NCI-H226 (cell line): ENCODE measurements at regions not wholly inside any gene's neighbourhood (a gene's known extent, or its start where the extent isn't known, plus 50 kb on each side); places are given as distances from the start of the nearest gene placed in this dataset.
"Not testable (repeated sequence)": the region's sequence is repeated elsewhere in the genome, so short reads cannot be mapped to it uniquely, and the experiment has no call there.

ENCODE experiments used
- DNase-seq: peaks from one replicate; pipeline ENCODE4 v3.0.0-alpha.2; 2015

DNA sequence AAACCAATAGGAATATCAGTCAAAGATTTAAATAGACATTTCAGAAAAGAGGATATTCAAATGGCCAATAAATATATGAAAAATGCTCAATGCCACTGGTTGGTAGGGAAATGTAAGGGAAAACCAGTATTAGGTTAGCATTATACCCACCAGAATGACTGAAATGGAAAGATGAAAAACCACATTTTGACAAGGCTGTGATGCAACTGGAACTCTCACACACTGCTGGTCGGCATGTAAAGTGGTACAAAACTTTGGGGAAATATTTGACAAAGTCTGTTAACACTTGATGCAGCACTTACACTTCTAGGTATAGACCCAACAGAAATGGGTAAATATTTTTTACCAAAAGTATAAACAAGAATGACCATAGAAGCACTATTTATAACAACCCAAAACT, 163.2 kb upstream of the C14orf180 start:
- DNase-seq = no peak

DNA sequence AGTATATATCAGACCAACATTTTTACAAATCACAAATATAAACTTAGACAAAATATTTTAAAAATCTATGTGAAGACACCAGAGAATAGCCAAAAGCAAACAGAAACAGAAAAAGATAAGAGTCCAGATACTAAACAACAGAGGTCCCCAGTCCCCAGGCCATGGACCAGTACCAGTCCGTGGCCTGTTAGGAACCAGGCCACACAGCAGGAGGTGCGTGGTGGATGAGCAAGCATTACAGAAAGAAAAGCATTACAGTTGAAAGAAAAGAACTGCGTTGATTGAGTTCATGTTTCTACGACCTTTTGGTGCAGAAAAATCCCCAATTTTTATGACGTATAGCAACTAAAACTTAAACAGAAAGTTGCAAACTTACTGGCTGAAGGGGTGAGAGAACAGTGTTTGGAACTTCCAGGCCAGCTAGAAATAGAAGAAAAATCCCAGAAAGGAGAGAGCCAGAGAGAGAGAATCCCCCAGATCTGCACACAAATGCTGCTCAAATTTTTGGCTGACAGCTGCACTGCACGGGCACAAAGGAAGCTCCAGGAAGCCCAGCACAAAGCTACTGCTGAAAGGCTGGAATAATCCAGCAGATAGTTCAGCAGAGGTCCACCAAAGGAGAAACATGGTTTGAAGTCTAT, 159.6 kb upstream of the C14orf180 start:
- DNase-seq = no peak

DNA sequence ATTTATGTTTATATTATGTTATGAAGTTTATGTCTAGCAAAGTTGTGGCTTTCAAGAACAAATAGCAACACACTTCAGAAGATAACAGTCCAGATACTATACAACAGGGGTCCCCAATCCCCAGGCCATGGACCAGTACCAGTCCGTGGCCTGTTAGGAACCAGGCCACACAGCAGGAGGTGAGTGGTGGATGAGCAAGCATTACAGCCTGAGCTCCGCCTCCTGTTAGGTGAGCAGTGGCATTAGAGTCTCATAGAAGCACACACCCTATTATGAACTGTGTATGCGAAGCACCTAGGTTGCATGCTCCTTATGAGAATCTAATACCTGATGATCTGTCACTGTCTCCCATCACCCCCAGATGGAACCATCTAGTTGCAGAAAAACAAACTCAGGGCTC, 159.0 kb upstream of the C14orf180 start:
- DNase-seq = not testable (repeated sequence)

DNA sequence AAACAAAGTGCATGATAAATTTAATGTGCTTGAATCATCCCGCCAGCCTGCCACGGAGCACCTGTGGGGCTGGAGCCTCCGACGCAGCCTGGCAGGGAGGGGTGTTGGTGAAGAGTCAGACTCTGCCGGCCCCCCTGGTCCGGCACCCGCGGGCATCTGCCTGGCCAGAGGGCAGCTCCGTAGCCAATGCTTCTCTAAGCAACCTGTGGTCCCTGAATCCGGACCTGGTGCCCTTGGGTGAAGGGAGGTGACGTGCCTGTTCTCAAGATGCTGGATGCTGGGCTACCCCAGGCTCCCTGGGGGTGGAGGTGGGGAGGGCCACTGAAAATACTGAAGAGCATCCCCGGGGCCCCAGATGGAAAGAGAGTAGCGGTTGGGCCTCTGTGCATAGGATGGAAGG, 158.6 kb upstream of the C14orf180 start:
- DNase-seq = no peak

DNA sequence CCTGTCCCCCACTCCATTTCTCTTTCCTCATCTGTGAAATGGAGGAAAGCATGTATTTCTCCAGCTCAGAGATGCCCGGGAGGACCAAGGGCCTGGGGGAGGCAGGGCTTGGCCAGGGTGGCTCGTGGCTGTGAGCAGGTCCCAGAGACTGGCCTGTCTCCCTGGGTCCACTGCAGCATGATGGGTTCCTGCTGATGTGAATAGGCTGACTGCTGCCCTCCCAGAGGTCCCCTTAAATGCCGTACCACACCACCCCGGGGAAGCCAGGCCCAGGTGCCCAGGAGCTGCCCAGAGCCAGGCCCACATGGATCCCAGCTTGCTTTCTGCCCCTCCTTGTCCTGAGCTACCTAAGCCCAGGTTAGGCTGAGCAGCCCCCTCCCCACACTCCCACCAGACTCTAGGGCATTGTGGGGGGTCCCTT, 158.2 kb upstream of the C14orf180 start:
- no peak for DNase-seq

DNA sequence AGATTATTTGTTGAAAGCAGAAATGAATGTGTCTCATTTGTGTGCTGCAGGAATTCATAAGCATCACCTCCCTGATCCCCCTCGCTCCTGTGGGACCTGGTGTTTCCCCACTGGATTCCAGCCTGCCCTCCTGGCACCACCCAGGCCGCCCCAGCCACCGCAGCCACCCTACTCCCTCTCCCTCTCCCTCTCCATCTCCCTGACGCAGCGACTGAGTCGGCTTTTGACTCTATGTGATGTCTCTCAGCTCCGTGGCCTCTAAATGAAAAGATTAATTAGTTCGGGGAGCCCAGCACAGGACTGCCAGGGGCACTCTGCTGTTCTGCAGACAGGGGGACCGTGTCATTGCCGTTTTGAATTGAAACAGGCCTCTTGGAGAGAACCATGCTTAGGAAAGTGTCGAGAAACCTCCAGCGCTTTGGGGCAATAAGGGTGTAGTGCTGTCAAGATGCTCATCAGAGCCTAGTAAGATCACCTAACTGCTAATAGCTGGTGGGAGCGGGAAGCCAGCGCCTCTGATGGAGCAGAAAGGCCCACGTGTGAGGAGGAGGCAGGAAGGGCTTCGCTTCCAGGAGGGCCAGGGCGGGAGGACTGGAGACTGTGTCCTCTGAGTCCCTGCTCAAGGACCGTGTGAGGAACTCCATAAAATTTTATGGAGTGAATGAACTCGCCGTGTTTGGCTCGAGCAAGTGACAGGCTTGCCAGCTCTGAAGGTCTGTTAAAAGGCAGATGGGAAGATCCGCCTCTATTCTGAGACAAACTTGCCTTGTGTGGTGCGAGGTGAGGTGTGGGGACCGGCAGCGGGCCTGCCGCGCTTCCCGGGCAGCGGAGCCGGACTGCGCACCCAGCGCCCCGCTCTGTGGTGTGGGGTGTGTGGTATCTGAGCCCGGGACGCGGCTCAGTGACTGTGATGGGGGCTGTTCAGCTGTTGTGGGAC, 157.4 kb upstream of the C14orf180 start:
- no peak for DNase-seq

DNA sequence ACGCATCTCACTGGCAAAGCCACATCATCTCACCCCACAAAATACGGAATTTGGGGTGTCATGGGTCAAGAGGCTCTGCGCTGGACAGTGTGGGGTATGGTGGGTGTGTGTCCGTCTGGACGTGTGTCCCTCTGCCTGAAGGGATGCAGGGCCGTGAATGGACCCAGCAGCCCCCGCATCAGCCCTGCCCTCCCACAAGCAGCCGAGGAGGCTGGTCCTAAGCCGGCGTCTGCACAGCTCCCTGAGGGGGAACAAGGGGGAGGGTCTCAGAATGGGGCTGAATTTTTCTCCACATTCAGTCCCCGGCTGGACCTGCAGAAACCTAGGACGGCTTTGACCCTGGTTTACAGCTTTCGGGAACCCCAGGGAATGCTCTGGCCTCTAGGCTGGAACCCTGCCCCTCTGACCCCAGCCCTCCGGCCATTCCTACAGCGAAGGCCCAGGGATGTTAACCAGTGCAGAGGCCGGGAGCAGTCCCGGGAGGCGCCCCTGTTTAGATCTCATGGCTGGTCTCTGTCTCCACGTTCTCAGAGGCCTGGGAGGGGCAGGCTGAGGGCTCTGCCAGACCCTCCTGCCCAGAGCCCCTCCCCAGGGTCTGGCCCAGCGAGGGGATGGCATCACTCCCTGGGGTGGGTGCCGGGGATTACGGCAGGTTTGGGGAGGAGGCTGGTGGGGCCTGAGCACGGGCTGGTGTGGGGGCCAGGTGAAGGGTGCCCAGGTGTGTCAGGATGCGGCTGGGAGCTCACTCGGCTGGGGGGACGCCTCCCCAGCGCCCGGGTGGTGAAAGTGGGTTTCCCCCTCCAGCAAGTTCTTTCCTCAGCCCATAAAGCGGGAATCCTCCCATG, 156.5 kb upstream of the C14orf180 start:
- no peak for DNase-seq

DNA sequence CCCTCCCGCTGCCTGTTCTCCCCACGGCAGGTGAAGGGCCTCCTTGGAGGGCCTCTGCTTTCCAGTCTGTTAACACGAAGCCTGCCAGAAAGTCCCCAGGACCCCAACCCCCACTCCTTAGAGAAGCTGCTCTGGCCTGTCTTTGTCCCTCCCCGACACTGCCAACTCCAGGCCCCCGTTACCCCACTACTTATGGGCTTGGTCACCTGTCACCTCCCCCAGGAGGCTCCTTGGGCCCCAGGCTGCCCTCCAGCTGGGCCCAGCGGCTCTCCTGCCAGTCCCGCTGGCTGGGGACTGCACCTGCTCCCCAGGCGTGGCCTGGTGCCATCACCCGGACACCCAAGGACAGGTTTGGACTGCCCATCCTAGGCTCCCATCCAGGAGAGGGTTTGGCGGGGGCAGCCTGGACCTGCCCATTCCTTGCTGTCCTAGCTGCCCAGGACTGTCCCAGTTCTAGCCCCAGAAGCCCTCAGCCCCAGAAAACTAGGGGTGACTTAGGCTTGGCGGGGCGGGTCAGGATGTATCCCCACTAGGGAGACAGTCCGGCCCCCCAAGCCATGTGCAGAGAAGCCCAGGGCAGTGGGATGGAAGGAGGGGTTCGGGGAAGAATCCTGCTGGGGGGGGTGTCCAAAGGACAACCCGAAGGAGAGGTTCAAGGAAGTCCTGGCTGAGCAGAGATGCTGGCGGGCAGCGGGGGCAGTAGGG, 155.7 kb upstream of the C14orf180 start:
- DNase-seq = no peak

DNA sequence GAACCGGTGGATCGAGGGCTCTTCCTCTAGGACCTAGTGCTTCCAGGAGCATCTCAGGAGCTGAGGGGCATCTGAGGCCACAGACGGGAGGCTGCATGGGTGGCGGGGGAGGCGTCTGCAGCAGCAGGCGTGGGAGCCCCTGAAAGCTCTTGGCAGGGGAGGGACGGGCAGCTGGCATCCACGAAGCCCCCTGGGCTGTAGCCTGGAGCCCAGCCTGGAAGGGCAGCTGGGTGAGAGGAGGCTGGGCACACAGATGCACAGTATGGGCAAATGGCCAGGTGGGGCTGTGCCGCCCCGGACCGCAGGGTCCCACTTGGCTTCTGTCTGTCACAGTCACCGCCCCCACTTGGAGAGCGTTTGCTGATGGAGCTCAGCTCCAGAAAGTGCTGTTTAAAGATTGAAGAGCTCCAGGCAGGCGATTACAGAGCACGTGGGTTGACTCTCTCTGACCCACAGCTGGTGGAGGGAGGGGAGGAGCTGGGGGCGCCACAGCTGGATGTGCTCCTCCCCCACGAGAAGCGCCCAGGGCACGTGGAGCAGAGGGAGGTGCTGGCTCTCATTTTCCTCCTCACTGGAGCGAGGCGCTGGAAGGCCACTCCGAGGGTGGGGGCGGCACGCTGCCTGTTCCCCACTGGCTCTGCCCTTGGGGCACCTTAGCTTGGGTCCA, 155.0 kb upstream of the C14orf180 start:
- DNase-seq = no peak

DNA sequence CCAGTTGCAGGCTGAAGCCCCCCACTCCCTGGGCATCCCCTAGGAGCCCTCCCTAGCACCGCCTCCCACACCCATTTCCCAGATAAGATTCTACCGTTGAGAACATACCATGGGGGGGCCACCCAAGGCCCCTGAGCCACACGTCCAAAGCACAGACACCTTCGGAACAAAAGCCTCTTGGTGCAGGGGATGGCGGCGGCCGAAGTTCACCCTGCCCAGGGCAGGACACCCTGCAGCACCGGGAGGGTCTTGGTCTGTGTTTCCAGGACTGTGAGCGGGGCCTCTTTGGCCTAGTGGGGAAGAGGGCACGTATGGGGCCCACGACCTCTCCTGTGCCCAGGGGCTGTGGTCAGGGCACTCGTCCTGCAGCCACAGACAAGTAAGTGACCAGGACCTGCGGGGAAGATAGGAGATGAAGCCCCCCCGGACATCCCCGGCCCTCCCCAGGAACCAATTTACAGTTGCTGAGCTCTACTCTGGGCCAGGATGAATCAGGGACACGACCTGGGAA, 154.3 kb upstream of the C14orf180 start:
- no peak for DNase-seq

DNA sequence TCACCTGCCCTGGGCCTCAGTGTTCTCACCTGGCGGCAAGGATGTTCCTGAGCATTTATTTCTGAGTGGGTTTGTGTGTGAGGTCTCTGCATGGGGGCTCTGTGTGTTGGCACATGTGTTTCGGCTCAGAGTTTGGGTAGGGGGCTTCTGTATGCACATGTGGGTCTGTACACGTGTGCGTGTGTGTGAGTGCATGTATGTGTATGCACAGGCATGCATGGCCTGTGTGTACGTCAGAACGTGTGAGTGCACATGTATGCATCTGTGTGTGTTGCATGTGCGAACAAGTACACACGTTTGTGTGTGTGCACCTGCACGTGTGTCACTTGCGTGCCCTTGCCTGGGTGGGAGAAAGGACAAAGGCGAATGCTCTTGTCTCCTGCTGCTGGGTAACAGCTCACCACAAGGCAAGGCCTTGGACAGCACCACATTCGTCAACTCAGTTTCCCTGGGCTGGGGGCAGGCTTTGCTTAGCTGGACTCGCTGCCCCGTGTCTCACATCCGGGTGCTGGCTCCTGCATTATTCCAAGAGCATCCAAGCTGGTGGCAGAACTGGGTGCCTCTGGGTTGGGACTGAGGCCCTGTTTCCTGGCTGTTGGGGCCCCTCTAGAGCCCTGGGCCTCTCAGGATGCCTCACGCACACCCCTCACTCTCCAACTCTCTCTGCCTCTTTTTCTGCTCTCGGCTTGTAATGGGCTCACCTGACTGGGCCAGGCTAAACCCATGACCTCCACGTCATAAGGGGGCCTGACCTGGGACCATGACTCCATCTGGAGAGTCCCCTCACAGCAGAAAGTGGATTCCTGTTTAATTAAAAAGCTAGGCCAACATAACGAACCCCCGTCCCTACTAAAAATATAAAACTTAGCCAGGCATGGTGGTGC, 153.6 kb upstream of the C14orf180 start:
- no peak for DNase-seq

DNA sequence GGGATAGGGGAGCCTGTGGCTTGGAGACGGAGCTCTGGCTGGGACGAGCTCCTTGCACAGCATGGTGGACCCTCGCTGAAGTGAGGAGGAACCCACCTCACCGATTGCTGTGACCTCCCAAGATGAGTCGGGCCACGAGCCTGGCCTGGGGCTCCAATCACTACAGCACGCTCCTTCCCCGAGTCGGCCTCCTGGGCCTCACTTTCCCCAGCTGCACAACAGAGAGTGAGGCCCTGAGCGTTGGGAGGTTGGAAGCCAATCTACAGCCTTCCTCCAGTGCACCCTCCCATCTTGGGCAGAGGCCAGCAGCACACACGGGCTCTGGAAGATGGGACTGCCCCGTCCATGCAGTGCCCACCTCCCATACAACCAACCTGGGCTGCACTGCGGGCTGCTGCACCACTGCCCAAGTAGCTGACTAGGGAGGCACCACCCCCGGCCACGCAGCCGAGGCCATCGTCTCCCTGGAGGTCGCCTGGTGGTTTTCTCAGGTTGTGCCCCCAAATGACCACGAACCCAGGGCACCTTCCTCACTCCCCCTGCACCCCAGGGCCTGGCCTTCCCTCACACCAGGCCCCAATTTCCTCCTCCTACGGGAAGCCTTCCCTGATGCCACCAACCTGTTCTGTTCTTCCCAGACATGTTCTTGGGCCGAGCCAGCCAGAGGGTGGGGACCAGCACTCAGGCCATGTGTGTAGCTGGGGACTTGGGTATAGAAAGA, 152.3 kb upstream of the C14orf180 start:
- no peak for DNase-seq

DNA sequence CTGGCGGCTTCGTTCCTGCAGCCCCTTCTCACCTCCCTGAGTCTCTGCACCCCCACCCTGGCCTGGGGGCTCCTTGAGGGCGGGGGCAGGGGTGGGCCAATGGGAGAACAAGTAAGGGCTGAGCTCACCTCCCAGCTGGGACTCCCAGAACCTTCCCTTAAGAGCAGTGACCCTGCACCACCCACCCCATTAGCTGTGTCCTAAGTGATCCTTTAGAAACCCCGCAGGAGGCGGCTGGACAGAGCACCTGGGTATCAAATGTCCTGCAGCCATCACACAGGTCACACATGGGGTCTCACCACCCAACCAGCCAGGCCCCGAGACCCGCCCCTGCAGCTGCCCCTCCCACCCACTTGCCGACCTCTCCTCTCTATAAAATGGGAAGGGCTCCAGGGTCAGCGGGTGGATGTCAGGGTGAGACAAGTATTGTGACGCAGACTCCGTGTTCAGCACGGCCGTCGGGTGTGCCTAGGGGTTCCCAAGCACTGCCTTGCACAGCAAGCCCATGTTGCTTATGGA, 151.2 kb upstream of the C14orf180 start:
- no peak for DNase-seq

DNA sequence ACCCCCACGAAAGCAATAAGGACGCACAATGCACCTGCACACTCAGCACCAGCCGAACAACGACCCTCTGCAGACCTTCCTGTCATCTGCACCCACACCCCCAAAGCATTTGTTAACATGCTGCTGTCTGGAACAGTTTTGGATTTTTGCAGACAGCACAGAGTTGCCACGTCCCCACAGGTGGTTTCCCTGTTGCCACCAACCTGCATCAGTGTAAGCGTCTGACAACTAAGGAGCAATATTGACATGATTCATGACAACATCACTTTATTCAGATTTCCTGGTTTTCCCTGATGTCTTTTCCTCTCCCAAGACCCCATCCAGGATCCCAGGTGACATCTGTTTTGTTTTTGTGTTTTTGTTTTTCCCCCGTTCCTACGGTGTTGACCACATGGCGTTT, 150.7 kb upstream of the C14orf180 start:
- DNase-seq = no peak

DNA sequence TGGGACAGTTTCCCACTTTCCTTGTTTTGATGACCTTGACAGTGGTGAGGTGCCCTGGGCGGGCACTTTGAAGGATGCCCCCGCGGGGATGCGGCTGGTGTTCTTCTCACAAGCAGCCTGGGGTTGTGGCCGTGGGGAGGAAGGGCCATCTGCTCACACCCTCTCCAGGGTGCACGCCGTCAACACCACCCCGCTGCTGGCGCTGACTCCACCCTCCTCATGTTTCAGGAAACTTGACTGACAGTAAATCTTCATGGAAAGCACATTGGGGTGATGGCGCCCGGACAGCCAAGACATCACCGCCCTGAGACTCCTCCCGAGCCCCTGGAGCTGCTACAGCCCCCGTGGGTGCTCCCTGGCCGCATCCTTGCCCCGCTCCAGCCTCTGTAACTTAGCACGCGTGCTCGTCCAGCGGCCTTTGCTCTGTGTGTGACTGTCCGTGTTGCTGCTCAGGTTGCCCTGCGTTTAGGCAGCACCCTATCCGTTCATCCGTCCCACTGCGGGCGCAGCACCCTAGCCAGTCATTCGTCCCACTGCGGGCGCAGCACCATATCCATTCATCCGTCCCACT, 150.2 kb upstream of the C14orf180 start:
- DNase-seq = no peak

DNA sequence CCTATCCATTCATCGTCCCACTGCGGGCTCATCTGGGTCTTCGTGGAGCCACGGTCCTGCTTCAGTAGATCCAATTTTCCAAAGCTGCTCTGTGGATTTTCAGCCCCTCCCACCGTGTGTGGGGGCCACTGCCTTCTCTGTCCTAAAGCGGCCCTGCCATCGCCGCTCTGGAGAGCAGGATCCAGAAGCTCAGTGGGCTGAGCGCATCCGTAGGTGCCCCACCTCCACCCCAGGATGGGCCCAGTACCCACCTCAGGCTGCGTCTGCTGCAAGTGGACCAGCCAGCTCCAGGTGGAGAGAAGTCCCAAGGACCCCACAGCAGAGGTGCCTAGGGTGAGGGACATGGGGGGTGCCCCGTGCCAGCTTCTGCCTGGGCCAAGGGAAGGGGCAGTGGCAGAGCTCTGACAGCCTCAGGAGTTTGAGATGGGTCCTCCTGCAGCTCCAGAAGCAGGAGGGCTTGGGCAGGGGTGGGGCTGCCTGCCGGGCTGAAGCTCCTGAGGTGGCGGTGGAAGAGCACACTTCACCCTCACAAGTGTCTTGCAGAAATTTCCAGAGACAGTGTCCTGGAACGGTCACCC, 148.1 kb upstream of the C14orf180 start:
- DNase-seq = no peak

DNA sequence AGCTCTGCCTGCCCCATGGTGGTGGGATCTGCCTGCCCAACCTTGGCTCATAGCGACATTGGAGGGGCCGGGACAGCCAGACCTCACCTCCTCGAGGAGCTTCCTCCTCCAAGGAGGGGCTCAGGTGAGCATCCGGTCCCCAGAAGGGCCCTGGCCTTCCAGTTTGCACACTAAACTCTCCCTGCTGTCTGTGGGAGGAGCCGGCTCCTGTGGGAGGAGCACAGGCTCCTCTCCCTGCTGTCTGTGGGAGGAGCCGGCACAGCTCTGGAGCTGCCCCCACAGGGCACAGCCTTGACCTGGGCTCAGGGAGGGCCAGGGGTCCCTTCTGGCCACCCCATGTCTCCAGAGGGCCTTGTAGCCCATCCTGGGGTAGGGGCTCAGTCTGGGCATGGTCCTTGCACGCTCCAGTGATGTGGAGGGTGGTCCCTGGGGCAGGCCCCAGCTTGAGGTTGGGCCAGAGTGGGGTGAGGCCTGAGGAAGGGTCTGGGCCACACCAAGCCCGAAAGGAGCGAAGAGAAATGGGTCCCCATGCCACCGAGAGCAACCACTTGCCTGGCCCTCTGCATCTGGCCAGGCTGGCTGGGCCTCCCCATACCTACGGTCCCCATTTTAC, 147.5 kb upstream of the C14orf180 start:
- no peak for DNase-seq

DNA sequence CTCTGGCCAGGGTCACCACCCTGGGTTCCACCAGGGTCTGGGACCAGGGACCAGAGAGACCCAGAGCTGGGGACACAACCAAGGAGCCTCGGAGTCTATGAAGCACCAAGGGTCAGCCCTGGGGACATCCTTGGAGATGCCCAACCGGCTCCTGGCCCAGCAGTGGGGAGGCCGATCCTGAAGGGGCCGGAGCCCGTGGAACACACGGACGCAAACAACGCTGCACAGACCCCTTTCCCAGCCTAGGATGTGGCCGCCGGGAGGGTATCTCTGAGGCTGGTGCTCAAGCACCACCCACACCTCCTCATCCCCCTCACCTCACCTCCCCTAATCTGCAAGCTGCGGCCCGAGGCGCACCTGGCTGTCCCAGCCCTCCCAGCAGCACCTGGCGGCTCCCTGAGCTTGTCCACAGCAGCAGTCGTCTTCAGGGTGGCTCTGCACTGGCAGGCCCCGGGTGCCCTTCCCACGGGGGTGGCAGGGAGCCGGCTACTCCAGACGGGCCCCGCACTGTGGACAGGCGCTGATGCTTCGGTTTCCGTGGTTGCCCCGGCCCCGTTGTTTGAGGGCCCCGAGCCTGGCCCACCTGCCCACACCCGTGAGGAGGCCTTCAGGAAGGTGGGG, 146.8 kb upstream of the C14orf180 start:
- no peak for DNase-seq
